Fibroblast of villous mesenchyme (primary cell): ENCODE measurements at regions not wholly inside any gene's neighbourhood (a gene's known extent, or its start where the extent isn't known, plus 50 kb on each side); places are given as distances from the start of the nearest gene placed in this dataset.

Experiments used
- DNase-seq: peaks from one replicate; pipeline ENCODE4 v3.0.0-alpha.2; 2010; ENCODE audit warnings: low read depth
- H3K4me3 ChIP-seq: 2 replicates; pipeline ENCODE4 v1.5.1; 2011; ENCODE audit warnings: low read depth, mild to moderate bottlenecking, low read length
- CTCF ChIP-seq: IDR thresholded peaks from 2 replicates; pipeline ENCODE4 v1.5.1; 2012; ENCODE audit warnings: low read depth, mild to moderate bottlenecking, low read length; ENCODE audit not compliant: insufficient read depth

DNA sequence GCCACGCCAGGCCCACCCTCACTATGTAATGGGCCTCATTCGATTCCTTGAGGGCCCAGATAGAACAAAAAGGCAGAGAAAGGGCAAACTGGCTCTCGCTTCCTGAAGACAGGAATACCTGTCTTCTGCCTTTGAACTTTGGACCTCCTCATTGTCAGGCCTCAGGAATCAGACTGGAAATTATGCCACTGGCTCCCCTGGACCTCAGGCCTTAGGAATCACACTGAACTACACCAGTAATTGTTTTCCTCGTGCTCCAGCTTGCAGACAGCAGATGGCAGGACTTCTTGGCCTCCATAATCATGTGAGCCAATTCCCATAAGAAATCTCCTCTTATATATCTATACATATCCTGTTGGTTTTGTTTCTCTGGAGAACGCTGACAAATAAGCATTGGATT lies 258.6 kb upstream of the KCNG1 start:
- DNase-seq, result no peak
- TF ChIP-seq CTCF, result no peak
- H3K4me3 ChIP-seq, result no peak overlapping the region

DNA sequence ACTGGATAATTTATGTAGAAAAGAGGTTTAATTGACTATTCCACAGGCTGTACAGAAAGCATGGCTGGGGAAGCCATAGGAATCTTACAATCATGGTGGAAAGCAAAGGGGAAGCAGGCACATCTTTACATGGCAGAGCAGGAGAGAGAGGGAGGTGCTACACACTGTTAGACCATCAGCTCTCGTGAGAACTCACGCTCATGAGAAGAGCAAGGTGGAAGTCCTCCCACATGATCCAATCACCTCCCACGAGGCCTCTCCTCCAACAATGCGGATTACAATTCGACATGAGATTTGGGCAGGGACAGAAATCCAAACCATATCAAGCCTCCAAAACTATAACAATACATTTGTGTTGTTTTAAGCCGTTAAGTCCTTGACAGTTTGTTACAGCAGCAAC lies 257.1 kb upstream of the KCNG1 start:
- no peak overlapping the region for H3K4me3 ChIP-seq
- TF ChIP-seq CTCF, result no peak
- DNase-seq, result no peak

DNA sequence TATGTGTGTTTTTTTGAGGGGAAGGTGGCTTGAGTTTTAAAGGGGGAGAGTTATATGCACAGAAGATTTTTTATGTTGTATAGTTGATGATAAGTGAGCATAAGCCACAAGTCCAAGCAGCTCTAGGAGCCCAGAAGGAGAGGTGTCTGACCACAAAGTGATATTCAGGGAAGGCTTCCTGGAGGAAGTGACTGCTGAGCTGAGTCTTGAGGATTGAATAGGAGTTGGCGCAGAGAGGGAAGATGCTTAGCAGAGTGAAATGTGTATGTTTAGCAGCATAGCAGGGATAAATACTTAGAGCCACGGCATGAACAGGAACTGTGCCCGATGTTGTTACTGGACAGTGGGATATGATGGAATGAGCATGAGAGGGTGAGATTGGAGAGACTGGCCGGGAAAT lies 255.1 kb upstream of the KCNG1 start:
- no peak for DNase-seq
- no peak overlapping the region for H3K4me3 ChIP-seq
- TF ChIP-seq CTCF, result no peak

GRCh38 chr20:51276296-51276695 lies 253.4 kb upstream of the KCNG1 start:
- DNase-seq, result no peak
- no peak overlapping the region for H3K4me3 ChIP-seq
- TF ChIP-seq CTCF, result no peak

- H3K4me3 ChIP-seq, result no peak overlapping the region
- no peak for TF ChIP-seq CTCF
- peak; percentile 4 for DNase-seq
Measured at GRCh38 chr20:51275826-51276225, 252.9 kb upstream of the KCNG1 start.

DNA sequence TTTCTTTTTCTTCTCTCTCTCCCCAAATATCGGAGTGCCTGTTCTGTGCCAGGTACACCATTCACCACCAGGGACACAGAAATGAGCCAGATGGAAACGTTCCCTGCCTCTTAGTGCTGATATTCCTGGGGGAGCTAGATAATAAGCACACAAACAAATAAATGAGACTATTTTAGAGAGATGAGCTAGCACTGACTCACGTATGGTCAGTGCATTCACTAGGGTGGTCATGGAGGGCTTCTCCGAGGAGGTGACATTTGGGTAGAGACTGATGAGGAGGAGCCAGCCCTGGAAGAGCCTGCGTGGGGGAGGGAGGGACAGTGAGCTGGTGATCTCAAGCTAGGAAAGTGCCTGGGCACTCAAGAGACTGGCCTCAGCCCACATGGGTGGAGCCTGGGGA lies 252.3 kb upstream of the KCNG1 start:
- H3K4me3 ChIP-seq, result no peak overlapping the region
- TF ChIP-seq CTCF, result no peak
- DNase-seq, result no peak

- DNase-seq, result peak; percentile 23
- no peak for TF ChIP-seq CTCF
- no peak overlapping the region for H3K4me3 ChIP-seq
Measured at GRCh38 chr20:51272401-51272800, 249.5 kb upstream of the KCNG1 start.
